Esophagus muscularis mucosa (tissue), 4 donors: ENCODE measurements at regions not wholly inside any gene's neighbourhood (a gene's known extent, or its start where the extent isn't known, plus 50 kb on each side); places are given as distances from the start of the nearest gene placed in this dataset.

ENCODE experiments used
- CTCF ChIP-seq, 3 experiments: fragments of 200-600 bp in 2 of 3; fragments of 450-650 bp in 1 of 3; sonication (generic) in 2 of 3; IDR thresholded peaks; one replicate each; pipeline ENCODE4 v1.5.1; 2017 to 2019; ENCODE audit warnings: antibody characterized with exemption in 3 of 3, mild to moderate bottlenecking in 2 of 3, moderate library complexity in 1 of 3
- EP300 ChIP-seq: sonication (generic); formaldehyde crosslinking; IDR thresholded peaks from one replicate; pipeline ENCODE4 v1.6.1; 2017; ENCODE audit warnings: antibody characterized with exemption
- POLR2A ChIP-seq: fragments of 450-650 bp; IDR thresholded peaks from one replicate; pipeline ENCODE4 v1.6.1; 2017; ENCODE audit warnings: antibody characterized with exemption, moderate library complexity, mild to moderate bottlenecking, low read depth
- POLR2AphosphoS5 ChIP-seq, 2 donors: sonication (generic); formaldehyde crosslinking; IDR thresholded peaks; one replicate each; pipeline ENCODE4 v1.6.1; 2017; ENCODE audit warnings: antibody characterized with exemption in 2 of 2

GRCh38 chr10:21355591-21356011, 169.9 kb downstream of the SKIDA1 start:
- TF ChIP-seq CTCF (IDR thresholded peaks at IDR 0.05) (no peak), EP300 (no peak), POLR2AphosphoS5 (IDR thresholded peaks at IDR 0.05) (no peak), POLR2A (no peak)
